GM06990 (cell line): ENCODE measurements at regions not wholly inside any gene's neighbourhood (a gene's known extent, or its start where the extent isn't known, plus 50 kb on each side); places are given as distances from the start of the nearest gene placed in this dataset.

Experiments used
- DNase-seq: peaks from one replicate; pipeline ENCODE4 v3.0.0-alpha.2; 2011; ENCODE audit not compliant: insufficient read length; ENCODE audit errors: extremely low read depth
- H3K27me3 ChIP-seq: replicated peaks from 2 replicates; pipeline ENCODE4 v1.6.0; 2011; ENCODE audit warnings: low read length; ENCODE audit not compliant: control insufficient read depth, insufficient read depth
- H3K36me3 ChIP-seq: 2 replicates; pipeline ENCODE4 v1.5.1; 2011; ENCODE audit warnings: low read length; ENCODE audit not compliant: control insufficient read depth, insufficient read depth
- H3K4me3 ChIP-seq: replicated peaks from 2 replicates; pipeline ENCODE4 v1.5.1; 2011; ENCODE audit warnings: low read depth, mild to moderate bottlenecking, control low read depth, low read length
- CTCF ChIP-seq: IDR thresholded peaks from 2 replicates; pipeline ENCODE4 v1.5.1; 2011; ENCODE audit warnings: low read length, control low read depth, mild to moderate bottlenecking, inconsistent platforms; ENCODE audit not compliant: insufficient read depth, poor library complexity, severe bottlenecking

- H3K36me3 ChIP-seq = no peaks in the 10 kb centered on the region
- no peak for DNase-seq
- TF ChIP-seq CTCF = no peak
- H3K4me3 ChIP-seq = no peak overlapping the region
- no peaks in the 10 kb centered on the region; the same call in 1 of the 2 replicates for H3K27me3 ChIP-seq
These were observed 507.6 kb downstream of the INSC start for GRCh38 chr11:15622231-15622890.

- no peak for TF ChIP-seq CTCF
- no peak overlapping the region for H3K4me3 ChIP-seq
- H3K27me3 ChIP-seq = no peaks in the 10 kb centered on the region; the same call in none of the 2 replicates
- no peak for DNase-seq
- H3K36me3 ChIP-seq = no peaks in the 10 kb centered on the region
These were observed 510.0 kb downstream of the INSC start for GRCh38 chr11:15624701-15625100.

- H3K4me3 ChIP-seq = no peak overlapping the region
- no peak for TF ChIP-seq CTCF
- no peaks in the 10 kb centered on the region; the same call in none of the 2 replicates for H3K27me3 ChIP-seq
- no peaks in the 10 kb centered on the region for H3K36me3 ChIP-seq
- no peak for DNase-seq
These were observed 511.0 kb downstream of the INSC start for GRCh38 chr11:15625691-15626090.

- no peak for DNase-seq
- no peak overlapping the region for H3K4me3 ChIP-seq
- TF ChIP-seq CTCF = no peak
- H3K36me3 ChIP-seq = no peaks in the 10 kb centered on the region
- no peaks in the 10 kb centered on the region; the same call in none of the 2 replicates for H3K27me3 ChIP-seq
These were observed 512.8 kb downstream of the INSC start for GRCh38 chr11:15627560-15627959.

- no peaks in the 10 kb centered on the region; the same call in none of the 2 replicates for H3K27me3 ChIP-seq
- TF ChIP-seq CTCF = peak; percentile 52
- no peaks in the 10 kb centered on the region for H3K36me3 ChIP-seq
- no peak overlapping the region for H3K4me3 ChIP-seq
- DNase-seq = no peak
These were observed 515.1 kb downstream of the INSC start for GRCh38 chr11:15629690-15630321.
